ENCODE measurements at regions not wholly inside any gene's neighbourhood (a gene's known extent, or its start where the extent isn't known, plus 50 kb on each side); places are given as distances from the start of the nearest gene placed in this dataset.

DNA sequence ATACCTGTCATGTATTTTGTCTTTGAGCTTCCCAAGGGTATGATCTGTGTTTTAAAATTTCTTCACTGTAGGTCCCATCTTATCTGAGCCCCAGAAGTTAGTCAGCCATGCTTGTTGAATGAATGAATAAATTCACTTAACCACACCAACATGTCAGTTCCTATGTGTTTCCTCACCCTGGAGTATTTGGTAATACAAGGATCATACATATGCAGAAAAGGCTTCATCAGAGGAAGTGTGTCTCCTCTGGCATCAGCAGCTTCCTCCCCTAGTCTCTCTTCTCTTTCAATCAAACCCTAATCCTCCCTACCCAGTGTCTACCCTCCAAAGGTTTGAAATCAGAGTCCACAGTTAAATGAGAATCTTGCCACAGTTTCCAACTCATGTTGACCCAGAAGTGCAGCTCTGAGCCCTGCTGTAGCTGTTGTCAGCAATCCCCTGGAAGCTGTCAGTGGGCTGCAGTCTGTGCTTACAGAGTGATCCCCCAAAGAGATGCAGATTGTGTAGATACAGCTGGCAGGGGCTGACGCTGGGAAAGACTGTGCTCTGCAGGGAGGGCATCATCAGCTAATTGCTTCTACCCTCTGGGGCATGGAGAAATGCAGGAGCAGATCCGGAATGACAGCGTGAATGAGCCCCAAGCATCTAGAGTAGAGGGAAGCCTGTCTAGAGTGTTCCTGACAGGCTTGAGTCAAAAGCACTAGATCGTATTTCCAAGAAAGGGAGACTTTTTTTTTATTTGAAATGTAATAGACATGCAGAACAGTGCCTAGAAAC, 105.0 kb upstream of the WDR11 start:
- H3K4me3 Mint-ChIP-seq, result no peak overlapping the region

DNA sequence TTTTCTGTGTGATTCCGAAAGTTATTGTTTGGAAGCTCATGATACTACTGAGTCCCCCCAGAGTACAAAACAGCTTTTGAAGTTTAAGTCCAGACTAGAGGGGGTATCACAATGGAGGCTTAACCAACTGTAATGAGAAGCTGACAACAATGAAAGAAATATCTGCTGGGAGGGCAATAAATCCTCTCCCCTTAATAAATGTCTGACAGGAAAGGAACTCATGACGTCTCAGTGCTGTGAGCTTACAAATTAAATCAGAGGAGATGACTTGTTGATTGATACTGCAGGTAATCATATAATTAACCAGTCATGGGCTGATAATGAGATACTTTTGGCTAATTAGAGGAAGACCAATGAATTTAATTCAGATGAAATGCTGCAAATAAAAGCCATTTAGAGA, 102.6 kb upstream of the WDR11 start:
- no peak for DNase-seq
- H3K4me1 Mint-ChIP-seq, result no peaks in the 10 kb centered on the region
- H3K36me3 Mint-ChIP-seq (ENCODE audit: low read depth), result no peaks in the 10 kb centered on the region
- no peak overlapping the region for H3K4me3 Mint-ChIP-seq
- ChIA-PET CTCF (no interaction called here), POLR2A (no interaction called here)
- H3K27ac Mint-ChIP-seq, result no peak overlapping the region
- H3K27me3 Mint-ChIP-seq, result peaks cover 13% of the 10 kb centered on the region
- H3K9me3 Mint-ChIP-seq, result no peaks in the 10 kb centered on the region

More for the DNA sequence above, 105.0 kb upstream of the WDR11 start:
- no peak overlapping the region for H3K27ac Mint-ChIP-seq
- H3K9me3 Mint-ChIP-seq, result no peaks in the 10 kb centered on the region
- DNase-seq, result no peak
- ChIA-PET POLR2A (no interaction called here), CTCF (interaction anchor here (2.3 kb wide), 1 partner anchor 10 kb away, joined by 5 read pairs; no protein-coding TSS in a partner anchor)
- H3K4me1 Mint-ChIP-seq, result no peaks in the 10 kb centered on the region
- no peaks in the 10 kb centered on the region for H3K36me3 Mint-ChIP-seq (ENCODE audit: low read depth)
- peaks cover 8% of the 10 kb centered on the region for H3K27me3 Mint-ChIP-seq

DNA sequence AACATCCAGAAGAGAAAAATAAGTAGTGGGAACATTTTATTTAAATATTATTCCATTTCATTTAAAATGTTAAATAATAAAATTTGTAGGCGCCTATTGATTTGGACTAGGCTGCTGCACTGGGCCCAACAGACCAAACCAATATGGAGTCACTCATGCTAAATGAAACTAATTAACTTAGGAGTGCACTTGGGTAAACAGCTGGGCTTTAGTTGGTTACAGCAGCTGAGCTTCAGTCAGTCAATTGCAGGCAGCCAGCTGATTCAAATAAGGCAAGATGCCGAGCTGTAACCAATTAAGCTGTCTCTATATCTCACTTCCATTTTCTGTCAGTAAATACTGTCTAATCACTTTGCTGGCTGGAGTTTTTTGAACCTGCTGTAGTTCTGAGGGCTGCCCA, 102.1 kb upstream of the WDR11 start:
- ChIA-PET POLR2A (no interaction called here), CTCF (interaction anchor here (1.6 kb wide), 1 partner anchor 14 kb away, joined by 5 read pairs; no protein-coding TSS in a partner anchor)
- peaks cover 13% of the 10 kb centered on the region for H3K27me3 Mint-ChIP-seq
- H3K9me3 Mint-ChIP-seq, result no peaks in the 10 kb centered on the region
- H3K36me3 Mint-ChIP-seq (ENCODE audit: low read depth), result no peaks in the 10 kb centered on the region
- no peak overlapping the region for H3K27ac Mint-ChIP-seq
- no peak overlapping the region for H3K4me3 Mint-ChIP-seq
- H3K4me1 Mint-ChIP-seq, result no peaks in the 10 kb centered on the region
- no peak for DNase-seq

DNA sequence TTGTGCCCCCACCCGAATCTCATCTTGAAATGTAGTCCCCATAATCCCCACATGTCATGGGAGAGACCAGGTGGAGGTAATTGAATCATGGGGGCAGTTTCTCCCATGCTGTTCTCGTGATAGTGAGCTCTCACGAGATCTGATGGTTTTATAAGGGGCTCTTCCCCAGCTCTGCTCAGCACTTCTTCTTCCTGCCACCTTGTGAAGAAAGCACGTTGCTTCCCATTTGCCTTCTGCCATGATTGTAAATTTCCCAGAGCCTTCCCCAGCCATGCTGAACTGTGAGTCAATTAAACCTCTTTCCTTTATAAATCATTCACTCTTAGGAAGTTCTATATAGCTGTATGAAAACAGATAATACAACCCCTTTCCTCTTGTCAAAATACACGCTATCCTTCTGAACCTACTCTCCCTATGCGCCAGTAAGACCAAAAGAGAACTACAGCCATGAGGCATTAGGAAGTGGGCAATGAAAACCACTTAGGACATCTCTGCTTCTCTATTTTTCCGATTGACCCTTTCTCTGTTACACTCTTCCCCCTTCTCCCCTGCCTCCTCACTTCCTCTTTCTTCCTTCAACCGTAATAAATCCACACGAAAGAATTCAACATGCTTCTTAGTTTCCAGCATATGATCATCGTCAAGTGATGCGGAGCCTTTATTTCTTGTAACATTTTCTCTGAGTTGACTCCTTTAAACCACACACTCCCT, 101.2 kb upstream of the WDR11 start:
- no peaks in the 10 kb centered on the region for H3K4me1 Mint-ChIP-seq
- H3K27me3 Mint-ChIP-seq, result peaks cover 13% of the 10 kb centered on the region
- H3K27ac Mint-ChIP-seq, result no peak overlapping the region
- H3K4me3 Mint-ChIP-seq, result no peak overlapping the region
- no peak for DNase-seq
- H3K9me3 Mint-ChIP-seq, result no peaks in the 10 kb centered on the region
- H3K36me3 Mint-ChIP-seq (ENCODE audit: low read depth), result no peaks in the 10 kb centered on the region
- ChIA-PET POLR2A (no interaction called here), CTCF (interaction anchor here (1.6 kb wide), 1 partner anchor 14 kb away, joined by 5 read pairs; no protein-coding TSS in a partner anchor)

DNA sequence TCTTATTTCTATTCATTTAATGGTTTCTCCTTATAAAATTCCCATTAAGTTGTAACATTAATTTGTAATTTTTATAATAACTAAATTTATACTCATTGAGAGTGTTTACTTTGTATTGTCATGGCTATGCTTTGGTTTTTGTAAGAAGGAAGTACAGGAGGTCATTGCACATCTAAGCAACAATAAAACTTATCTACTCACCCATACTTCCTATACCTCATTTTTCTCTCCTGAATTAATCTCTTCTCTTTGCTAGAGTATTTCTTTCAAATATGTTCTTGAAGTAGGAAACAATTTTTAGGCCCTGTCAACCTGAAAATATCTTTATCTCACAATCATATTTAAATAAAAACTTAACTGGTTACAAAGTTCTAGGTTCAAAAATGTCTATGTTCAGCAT, 95.4 kb upstream of the WDR11 start:
- no peak overlapping the region for H3K27ac Mint-ChIP-seq
- H3K4me3 Mint-ChIP-seq, result no peak overlapping the region
- H3K27me3 Mint-ChIP-seq, result peaks cover 7% of the 10 kb centered on the region
- no peaks in the 10 kb centered on the region for H3K9me3 Mint-ChIP-seq
- DNase-seq, result no peak
- CTCF ChIA-PET, result no interaction called here
- no peaks in the 10 kb centered on the region for H3K36me3 Mint-ChIP-seq (ENCODE audit: low read depth)
- H3K4me1 Mint-ChIP-seq, result no peaks in the 10 kb centered on the region
- POLR2A ChIA-PET, result no interaction called here

DNA sequence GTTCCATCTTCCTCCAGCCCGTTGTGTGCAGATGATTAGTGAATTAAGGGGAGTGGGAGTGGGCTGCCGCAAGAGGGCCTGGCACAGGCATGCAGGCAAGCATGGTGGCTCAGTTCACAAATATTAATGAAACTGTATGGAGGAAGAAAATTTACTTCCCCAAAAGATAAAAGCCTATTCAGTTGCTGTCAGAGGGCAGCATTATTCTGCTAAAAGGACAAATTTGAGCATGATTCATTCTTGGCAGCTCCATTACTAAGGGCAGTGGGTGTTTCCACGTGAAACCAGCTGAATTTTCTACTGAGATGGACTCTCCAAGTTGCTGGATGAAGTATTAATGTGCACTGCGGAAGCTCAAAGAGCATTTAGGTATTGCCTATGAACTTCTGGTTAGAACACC, 90.9 kb upstream of the WDR11 start:
- H3K27me3 Mint-ChIP-seq, result peaks cover 2% of the 10 kb centered on the region
- ChIA-PET CTCF (no interaction called here), POLR2A (no interaction called here)
- no peaks in the 10 kb centered on the region for H3K4me1 Mint-ChIP-seq
- no peak overlapping the region for H3K4me3 Mint-ChIP-seq
- H3K36me3 Mint-ChIP-seq (ENCODE audit: low read depth), result no peaks in the 10 kb centered on the region
- no peaks in the 10 kb centered on the region for H3K9me3 Mint-ChIP-seq
- H3K27ac Mint-ChIP-seq, result no peak overlapping the region
- DNase-seq, result no peak

DNA sequence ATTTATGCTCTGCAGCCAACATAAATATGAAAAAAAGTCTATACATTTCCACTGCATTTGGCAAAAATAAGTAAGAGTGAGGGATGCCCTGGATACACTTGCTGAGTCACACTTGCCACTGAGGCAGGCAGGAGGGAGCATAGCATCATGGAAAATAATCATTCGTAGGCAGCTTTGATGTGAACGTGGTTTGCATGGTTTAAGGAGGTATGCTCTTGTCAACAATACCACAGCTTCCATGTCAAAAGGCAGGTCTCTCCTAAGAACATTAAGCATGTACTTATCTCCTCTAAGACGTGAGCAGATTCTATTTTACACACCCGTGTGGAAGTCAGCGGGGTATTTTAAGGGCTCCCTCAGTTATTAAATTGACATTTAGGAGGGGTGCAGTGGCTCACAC, 89.2 kb upstream of the WDR11 start:
- Mint-ChIP-seq H3K9me3 (no peaks in the 10 kb centered on the region), H3K4me1 (no peaks in the 10 kb centered on the region), H3K36me3 (ENCODE audit: low read depth) (no peaks in the 10 kb centered on the region), H3K4me3 (no peak overlapping the region), H3K27ac (no peak overlapping the region), H3K27me3 (no peaks in the 10 kb centered on the region)
- ChIA-PET POLR2A (no interaction called here), CTCF (no interaction called here)
- DNase-seq, result no peak

DNA sequence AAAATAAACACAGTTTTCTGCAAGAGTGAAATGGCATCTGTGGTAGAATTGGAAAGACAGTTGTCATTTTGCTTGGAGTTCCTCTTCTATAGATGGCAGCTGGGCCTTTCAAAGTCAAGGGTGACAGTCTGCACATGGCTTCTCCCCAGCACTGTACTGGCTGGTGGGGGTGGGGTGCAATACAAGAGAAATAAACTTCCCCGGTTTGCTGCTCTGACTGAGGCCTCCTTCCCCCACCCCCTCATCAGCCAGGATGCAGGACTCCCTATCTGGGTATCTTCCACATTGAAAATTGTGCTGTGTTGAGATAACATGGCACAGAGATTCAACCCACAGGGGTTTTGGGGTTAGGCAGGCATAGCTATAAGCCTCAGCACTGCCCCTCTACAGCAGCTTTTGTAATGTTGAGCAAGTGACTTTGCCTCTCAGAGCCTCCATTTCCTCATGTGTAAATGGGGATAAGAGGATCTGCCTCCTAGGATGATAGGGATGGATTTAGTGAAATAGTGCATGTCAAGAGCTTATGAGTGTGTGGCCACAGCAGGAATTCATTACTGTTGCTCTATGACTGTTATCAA, 85.8 kb upstream of the WDR11 start:
- H3K4me3 Mint-ChIP-seq, result no peak overlapping the region
- H3K27ac Mint-ChIP-seq, result no peak overlapping the region
- no peaks in the 10 kb centered on the region for H3K36me3 Mint-ChIP-seq (ENCODE audit: low read depth)
- H3K27me3 Mint-ChIP-seq, result no peaks in the 10 kb centered on the region
- POLR2A ChIA-PET, result no interaction called here
- DNase-seq, result no peak
- H3K9me3 Mint-ChIP-seq, result no peaks in the 10 kb centered on the region
- no peaks in the 10 kb centered on the region for H3K4me1 Mint-ChIP-seq
- CTCF ChIA-PET, result no interaction called here

DNA sequence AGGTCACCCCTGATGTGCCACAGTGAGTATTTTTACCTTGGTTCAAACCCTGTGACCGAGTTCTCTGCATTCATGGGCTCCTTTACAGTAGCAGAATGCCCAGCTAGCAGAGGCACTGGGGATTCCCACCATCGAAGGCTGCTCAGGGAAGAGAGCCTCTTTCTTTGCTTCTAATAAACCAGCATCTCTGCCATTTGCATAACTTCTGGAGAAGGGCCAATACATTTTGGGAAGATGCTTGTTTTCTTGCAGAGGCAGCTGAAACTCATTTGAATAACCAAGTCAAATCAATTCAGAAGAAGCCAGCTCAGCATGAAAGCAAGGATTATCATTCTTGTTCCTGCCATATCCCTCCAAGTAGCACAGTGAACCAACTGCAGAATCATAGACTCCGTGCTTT, 82.9 kb upstream of the WDR11 start:
- no peaks in the 10 kb centered on the region for H3K4me1 Mint-ChIP-seq
- no peak overlapping the region for H3K4me3 Mint-ChIP-seq
- no peaks in the 10 kb centered on the region for H3K27me3 Mint-ChIP-seq
- no peak for DNase-seq
- POLR2A ChIA-PET, result no interaction called here
- no peaks in the 10 kb centered on the region for H3K36me3 Mint-ChIP-seq (ENCODE audit: low read depth)
- no peaks in the 10 kb centered on the region for H3K9me3 Mint-ChIP-seq
- CTCF ChIA-PET, result no interaction called here
- H3K27ac Mint-ChIP-seq, result no peak overlapping the region

DNA sequence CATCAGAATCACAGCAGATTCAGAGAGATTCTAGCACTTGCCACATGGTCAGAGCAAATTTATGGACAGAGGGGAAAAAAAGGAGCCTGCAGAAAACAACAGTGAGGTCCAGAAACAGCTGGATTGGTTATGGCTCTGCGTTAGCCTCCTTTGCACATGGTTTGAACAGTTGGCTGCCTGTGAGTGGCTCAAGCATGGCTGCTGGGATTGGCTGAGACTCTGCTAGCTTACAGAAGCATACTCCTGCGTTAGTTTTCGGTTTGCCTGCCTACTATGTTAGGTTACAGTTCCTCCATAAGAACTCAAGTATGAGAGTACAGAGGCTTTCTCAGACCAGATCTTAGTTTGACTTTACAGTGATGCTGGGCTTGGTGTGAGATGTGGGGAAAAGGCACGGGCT, 80.7 kb upstream of the WDR11 start:
- Mint-ChIP-seq H3K36me3 (ENCODE audit: low read depth) (no peaks in the 10 kb centered on the region), H3K27ac (no peak overlapping the region), H3K9me3 (no peaks in the 10 kb centered on the region), H3K4me1 (no peaks in the 10 kb centered on the region), H3K4me3 (no peak overlapping the region), H3K27me3 (no peaks in the 10 kb centered on the region)
- no peak for DNase-seq
- POLR2A ChIA-PET, result no interaction called here
- CTCF ChIA-PET, result no interaction called here

DNA sequence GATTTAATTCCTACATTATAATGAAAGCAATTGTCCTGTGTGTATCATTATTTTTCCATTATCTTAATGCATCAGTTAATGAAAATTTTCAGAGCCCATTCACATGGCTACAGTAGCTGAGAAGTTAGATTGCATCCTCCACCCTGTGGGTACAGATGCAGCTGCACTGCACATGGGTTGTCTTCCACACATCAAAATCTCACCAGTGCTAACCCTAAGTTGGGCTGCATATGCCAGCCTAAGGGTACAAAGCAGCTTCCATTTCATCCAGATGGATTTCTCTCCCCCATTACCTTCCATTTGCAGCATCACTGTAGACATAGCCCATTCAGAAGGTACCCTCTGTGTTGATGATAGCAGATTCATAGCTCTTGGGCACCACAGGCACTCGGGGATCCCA, 74.7 kb upstream of the WDR11 start:
- no peak overlapping the region for H3K27ac Mint-ChIP-seq
- H3K27me3 Mint-ChIP-seq, result no peaks in the 10 kb centered on the region
- H3K4me3 Mint-ChIP-seq, result no peak overlapping the region
- POLR2A ChIA-PET, result no interaction called here
- no peaks in the 10 kb centered on the region for H3K36me3 Mint-ChIP-seq (ENCODE audit: low read depth)
- DNase-seq, result no peak
- H3K4me1 Mint-ChIP-seq, result no peaks in the 10 kb centered on the region
- no peaks in the 10 kb centered on the region for H3K9me3 Mint-ChIP-seq
- CTCF ChIA-PET, result no interaction called here

DNA sequence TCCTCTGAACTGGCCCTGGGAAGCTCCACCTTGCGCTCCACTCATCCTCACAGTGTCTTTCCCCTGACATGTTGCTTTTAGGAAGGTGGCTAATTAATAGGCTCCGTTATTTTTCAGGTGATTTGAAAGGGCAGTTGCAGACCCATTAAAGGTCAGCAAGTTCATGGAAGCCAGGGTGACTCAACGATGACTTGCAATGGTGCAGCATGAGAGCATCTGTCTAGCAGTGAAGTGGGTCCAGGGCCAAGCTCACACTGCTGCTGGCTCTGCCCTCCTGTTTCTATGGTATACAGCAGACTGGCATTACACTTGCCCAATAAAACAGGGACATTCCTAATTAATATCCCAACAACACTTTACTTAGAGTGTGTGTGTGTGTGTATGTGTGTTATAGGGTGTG, 68.8 kb upstream of the WDR11 start:
- DNase-seq, result no peak
- H3K27ac Mint-ChIP-seq, result no peak overlapping the region
- H3K27me3 Mint-ChIP-seq, result no peaks in the 10 kb centered on the region
- no peak overlapping the region for H3K4me3 Mint-ChIP-seq
- no peaks in the 10 kb centered on the region for H3K36me3 Mint-ChIP-seq (ENCODE audit: low read depth)
- POLR2A ChIA-PET, result no interaction called here
- no peaks in the 10 kb centered on the region for H3K4me1 Mint-ChIP-seq
- CTCF ChIA-PET, result no interaction called here
- H3K9me3 Mint-ChIP-seq, result no peaks in the 10 kb centered on the region

DNA sequence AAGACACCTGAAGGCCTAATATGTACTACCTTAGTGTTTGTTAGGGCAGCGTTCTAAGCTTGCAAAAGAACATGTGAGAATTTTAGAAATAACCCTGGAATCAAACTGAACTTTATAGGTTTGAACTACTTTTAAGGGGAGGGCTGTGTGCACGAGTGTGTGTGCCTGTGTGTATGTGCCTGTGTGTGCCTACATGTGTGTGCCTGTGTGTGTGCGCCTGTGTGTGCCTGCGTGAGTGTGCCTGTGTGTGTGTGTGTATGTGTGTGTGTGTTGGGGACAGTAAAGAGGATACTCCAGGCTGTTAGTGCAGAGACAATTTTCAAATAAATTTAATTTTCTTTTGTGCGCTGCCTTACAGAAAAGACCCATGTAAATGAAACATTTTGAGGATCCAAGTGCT, 68.1 kb upstream of the WDR11 start:
- no peak for DNase-seq
- H3K36me3 Mint-ChIP-seq (ENCODE audit: low read depth), result no peaks in the 10 kb centered on the region
- no peaks in the 10 kb centered on the region for H3K4me1 Mint-ChIP-seq
- H3K27ac Mint-ChIP-seq, result no peak overlapping the region
- H3K9me3 Mint-ChIP-seq, result no peaks in the 10 kb centered on the region
- CTCF ChIA-PET, result no interaction called here
- H3K27me3 Mint-ChIP-seq, result no peaks in the 10 kb centered on the region
- POLR2A ChIA-PET, result no interaction called here
- H3K4me3 Mint-ChIP-seq, result no peak overlapping the region

DNA sequence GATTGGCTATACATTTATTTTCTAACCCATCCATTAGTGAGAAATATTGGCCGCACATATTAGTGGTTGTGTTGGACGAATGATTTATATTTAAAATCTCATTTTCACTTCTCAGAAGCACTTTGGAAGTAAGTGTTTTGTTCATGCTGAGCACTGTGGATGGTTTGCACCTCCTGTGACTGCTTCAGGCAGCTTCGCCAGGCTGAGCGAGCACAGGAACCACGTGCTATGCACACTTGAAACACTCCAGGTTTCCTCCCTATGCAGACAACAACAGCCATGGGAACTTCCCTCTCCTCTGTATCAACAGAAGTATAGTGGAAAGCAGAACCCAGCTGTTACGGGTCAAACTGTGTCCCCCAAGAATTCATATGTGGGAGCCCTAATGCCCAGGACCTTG, 67.3 kb upstream of the WDR11 start:
- no peaks in the 10 kb centered on the region for H3K4me1 Mint-ChIP-seq
- no peaks in the 10 kb centered on the region for H3K36me3 Mint-ChIP-seq (ENCODE audit: low read depth)
- no peak overlapping the region for H3K27ac Mint-ChIP-seq
- H3K27me3 Mint-ChIP-seq, result no peaks in the 10 kb centered on the region
- no peak for DNase-seq
- ChIA-PET CTCF (no interaction called here), POLR2A (no interaction called here)
- H3K9me3 Mint-ChIP-seq, result no peaks in the 10 kb centered on the region
- H3K4me3 Mint-ChIP-seq, result no peak overlapping the region

Measured in activated CD4-positive, alpha-beta memory T cell treated with anti-CD3 and anti-CD28 coated beads, Interleukin-2, amount 10 ng/mL, durations not matched to agents 7 days and 5 days (primary cell).